ENCODE measurements at regions not wholly inside any gene's neighbourhood (a gene's known extent, or its start where the extent isn't known, plus 50 kb on each side); places are given as distances from the start of the nearest gene placed in this dataset.
A peak's percentile ranks its signal among the peaks of the same experiment; 100 is the strongest.

GRCh38 chr11:15617126-15617525 is 502.4 kb downstream of the INSC start:
- DNase-seq (ENCODE audit: low read depth in 2 of 2) = no peak

DNA sequence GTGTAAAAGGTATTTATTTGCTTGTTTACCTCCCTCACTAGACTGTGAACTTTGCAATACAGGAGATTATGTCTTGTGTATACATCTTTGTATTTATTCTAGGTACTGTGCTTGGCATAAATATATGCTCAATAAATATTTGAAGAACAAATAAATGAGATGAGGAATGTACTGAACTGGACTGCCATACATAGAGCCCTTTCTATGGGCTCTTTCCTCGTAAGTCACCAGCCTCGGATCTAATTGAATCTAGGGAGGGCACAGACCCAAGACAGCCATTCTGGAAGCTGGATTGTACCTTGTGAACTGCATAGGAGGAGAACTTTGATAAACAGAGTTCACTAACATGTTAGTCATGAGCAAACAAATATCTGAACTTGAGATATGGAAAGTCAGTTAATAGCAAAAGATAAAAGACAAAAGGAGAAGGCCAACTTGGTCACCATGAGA is 503.9 kb downstream of the INSC start:
- no peak for DNase-seq (ENCODE audit: low read depth in 2 of 2)

DNA sequence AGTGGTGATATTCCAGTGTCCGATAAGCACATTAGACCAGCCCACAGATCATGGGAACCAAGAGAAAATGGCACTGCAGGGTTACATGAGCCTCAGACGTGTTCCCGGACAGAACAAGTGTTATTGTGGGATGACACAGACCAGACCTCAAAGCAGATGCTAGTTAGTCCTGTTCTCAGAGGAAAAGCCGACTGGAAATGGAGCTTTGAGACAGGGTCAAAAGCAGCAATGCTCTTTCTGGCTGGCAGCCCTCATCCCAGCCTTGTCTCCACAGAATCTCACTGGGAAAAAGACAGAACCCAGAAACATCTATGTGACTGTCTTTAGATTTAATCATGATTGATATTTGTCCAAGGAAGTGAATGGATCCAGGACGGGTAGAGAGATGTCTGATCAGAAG is 506.8 kb downstream of the INSC start:
- no peak for DNase-seq (ENCODE audit: low read depth in 2 of 2)

DNA sequence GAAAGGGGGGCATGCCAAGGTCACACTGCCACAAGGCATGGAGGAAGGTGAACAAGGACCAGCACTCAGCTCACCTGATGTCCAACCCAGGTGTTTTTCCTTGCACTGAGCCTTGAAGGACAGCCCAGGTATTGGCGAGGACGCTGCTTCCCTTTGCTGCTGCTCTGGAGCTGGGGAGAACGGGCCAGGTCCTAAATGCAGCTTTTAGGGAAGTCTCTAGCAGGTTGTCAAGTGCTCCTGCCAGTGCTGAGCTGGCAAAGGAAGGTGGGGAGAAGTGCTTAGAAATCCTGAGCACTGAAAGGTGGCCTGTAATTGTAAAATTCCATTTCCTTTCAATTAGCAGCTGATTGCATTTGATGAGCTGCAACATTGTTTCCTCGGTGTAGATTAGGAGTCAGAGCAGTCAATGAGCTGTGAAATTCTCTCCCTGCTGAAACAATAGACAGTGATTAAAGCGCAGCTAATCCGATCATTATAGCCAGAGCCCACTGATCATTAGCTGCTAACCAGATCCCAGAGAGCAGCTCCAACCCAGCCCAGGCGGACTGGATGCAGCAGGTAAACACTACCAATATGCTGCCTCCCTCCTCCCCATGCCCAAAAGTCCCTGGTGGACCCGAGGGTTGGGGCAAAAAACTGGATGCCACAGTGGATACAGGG is 507.6 kb downstream of the INSC start:
- DNase-seq (ENCODE audit: low read depth in 2 of 2) = no peak

DNA sequence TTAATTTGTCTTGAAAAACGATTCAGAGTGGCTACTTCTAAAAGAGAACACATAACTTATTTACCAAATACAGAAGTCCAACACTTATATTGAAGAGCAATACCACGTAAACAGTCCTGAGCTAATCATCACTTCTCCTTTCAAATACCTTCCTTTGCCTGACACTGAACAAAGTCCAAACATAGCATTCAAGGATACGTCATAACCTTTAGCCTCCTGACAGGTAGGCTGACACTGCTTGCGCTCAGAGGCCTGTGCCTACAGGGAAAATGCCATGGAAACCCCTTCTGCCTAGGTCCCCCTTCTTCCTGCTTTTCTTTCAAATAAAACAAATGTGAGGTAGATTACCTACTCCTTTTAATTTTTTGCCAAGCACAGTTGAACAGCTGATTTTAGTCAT is 510.0 kb downstream of the INSC start:
- no peak for DNase-seq (ENCODE audit: low read depth in 2 of 2)

DNA sequence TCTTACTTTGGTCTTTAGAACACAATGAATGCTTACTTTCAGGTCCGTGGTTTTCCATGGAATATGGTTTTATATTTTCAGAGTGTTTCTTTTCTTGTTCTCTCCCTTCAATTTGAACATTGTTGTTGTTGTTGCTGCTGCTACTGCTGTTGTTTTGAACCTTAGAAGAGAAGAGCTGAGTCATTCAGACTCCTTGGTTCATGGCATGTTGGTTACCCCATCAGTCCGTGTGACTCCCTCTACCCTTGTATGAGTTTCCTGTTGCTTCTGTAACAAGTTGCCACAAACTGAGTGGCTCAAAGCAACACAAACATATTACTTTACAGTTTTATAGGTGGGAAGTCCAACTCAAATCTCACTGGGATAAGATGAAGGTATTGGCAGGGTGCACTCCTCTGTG is 511.0 kb downstream of the INSC start:
- no peak for DNase-seq (ENCODE audit: low read depth in 2 of 2)

- no peak for DNase-seq (ENCODE audit: low read depth in 2 of 2)
These were observed 512.8 kb downstream of the INSC start for GRCh38 chr11:15627560-15627959.

DNA sequence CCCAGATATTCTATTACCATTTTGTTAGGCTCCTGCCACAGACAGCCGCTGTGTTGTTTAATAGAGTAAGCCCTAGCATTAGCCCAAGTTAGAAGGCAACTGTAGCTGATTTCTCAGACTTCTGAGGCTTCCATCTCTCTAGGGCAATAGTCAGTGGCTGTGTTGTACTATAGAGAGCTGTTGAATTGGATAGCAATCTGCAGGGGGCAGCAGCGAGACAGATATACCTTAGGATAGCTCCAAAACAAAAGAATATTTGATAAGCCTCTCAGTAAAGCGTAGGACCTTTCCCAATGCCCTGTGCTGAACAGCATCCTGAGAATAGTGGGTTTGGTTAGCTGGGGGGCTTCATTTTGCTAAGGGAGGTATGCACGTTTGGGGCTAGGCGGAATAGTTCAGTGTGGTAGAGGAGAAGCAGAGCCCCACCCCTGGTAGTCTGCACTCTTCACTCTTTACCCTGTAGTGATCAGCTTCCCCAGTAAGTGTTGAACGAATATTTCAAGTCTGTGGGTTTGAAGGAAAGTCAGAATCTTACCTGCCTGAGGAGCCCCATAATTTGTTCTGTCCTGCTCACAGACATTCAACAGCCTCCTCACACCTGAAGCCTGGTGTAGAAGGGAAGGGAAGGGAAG is 515.1 kb downstream of the INSC start:
- no peak for DNase-seq (ENCODE audit: low read depth in 2 of 2)

DNA sequence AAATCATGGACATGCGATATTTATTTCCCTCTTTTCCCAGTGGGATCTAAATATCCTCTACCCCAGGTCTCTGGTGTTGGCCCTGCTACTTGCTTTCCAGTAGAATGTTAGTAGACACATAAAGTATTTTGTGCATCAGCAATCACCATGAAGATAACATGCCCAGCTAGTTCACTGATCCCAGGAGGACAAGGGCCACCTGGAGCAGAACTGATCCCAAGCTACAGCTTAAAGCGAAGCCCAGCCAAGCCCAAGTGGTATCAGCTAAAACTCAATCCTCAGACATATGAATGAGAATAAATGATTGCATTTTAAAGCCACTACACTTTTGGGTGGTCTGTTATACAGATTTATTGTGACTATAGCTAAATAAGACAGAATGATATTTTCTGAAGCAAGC is 516.2 kb downstream of the INSC start:
- DNase-seq (ENCODE audit: low read depth in 2 of 2) = no peak

DNA sequence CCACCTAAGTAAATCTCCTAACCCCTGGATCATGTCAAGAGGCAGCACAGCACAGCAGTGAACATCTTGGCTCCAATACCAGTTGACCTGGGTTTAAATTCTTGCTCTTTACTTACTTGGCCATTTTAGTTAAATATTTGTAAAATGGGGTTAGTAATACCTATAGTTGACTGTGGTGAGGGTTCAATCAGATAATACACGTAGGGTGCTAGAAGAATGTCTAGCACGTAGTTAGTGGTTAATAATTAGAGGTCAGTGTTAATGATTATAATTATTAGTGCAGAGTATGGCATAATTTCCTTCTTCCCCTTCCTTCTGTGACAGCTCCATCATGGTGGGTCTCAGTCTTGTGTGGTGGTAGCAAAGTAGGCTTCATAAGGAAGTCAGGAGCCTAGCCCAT is 520.8 kb downstream of the INSC start:
- no peak for DNase-seq (ENCODE audit: low read depth in 2 of 2)

GRCh38 chr11:15636521-15637089 is 521.9 kb downstream of the INSC start:
- no peak for DNase-seq (ENCODE audit: low read depth in 2 of 2)

- DNase-seq (ENCODE audit: low read depth in 2 of 2) = no peak
These were observed 523.7 kb downstream of the INSC start for GRCh38 chr11:15638386-15638787.

DNA sequence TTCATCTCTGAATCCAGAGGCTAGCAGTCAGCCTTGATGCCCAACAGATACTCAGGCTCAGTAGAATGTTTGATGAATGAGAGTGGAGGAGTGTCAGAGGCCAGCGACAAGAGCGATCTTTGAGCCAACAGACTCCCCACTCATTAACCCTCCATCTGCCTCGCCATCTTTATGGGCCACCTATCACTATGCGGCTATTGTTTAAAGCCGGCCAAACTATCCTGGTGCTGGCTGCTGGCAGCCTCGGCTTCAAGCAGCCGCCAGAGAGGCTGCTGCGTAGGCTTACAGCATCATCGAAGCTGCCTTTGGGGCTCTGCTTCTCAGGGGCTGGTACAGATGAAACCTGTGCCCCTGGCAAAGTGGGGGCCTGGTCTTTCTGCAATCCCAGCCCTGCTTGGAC is 525.6 kb downstream of the INSC start:
- no peak for DNase-seq (ENCODE audit: low read depth in 2 of 2)

- DNase-seq (ENCODE audit: low read depth in 2 of 2) = no peak
These were observed 526.7 kb downstream of the INSC start for GRCh38 chr11:15641271-15642045.

DNA sequence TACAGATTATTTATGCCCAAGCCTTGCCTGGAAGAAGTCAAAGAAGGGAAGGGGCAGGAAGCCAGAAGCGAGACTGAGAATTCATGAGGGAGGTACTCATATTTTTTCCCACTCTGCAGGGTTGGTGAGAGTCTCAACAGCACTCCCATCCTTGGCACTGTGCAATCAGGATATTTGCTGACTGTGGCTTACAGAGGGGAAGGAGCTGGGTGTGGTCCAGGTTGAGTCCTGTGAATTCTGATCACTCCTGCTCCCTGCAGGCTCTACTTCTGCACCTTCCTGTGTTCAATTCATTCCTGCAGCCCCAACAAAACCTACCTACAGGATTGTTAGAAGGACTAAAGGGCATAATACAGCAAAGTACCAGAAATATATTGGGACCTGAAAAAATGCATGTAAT is 530.5 kb downstream of the INSC start:
- no peak for DNase-seq (ENCODE audit: low read depth in 2 of 2)

DNA sequence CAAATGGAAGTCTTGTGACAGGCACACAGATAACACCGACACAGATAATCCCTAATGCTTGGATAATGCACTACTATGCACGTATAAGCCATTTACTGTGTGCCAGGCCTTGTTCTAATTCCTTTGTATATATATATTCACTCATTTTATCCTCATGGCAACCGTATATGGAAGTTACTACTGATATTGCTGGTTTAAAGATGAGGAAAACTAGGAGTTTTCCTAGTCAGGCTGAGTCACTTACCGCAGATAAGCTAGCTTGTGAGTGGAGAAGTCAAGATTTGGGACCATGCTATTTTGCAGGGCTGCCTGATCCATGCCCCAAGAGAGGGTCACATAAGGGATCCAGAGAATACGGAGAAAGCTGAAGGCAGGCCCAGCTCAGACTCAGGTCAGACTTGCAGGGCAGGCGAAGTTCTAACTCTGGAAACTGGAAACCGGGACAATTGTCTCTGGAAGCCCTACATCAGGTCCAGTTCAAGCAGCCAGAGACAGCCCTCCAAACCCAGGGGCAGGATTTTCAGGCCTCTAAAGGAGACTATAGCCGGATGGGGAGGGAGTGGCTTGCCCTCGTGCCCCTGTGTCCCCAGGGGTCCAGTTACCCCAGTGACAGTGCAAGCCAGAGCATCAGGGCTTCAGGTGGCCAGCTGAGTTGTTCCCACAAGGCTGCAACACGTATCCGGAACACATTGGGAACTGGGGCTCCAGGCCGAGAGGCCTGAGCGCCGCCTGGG is 534.8 kb downstream of the INSC start:
- no peak for DNase-seq (ENCODE audit: low read depth in 2 of 2)

GRCh38 chr11:15650105-15650938 is 535.6 kb downstream of the INSC start:
- DNase-seq (ENCODE audit: low read depth in 2 of 2) = peak; percentile 24 to 41

GRCh38 chr11:15651033-15651432 is 536.3 kb downstream of the INSC start:
- no peak for DNase-seq (ENCODE audit: low read depth in 2 of 2)

GRCh38 chr11:15651816-15652215 is 537.1 kb downstream of the INSC start:
- DNase-seq (ENCODE audit: low read depth in 2 of 2) = no peak

DNA sequence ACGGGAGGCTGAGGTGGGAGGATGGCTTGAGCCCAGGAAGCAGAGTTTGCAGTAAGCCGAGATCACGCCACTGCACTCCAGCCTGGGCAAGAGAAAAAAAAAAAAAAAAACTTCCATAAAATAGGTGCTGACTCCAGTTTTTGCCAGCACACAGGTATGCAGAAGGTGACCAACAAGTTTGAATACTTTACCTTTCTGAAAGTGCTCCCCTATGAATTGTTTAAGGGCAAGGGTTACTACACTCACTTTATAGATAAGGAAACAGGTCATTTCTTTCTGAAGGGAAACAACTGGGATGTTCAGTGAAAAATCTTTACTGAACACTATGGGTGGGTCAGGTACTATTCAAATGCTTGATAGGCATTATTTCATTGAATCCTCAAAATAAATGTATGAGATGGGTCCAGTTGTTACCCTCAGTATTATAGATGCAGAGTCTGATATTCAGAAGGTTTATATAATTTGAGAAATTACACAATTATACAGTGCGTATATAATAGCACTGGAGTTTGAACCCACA is 538.5 kb downstream of the INSC start:
- no peak for DNase-seq (ENCODE audit: low read depth in 2 of 2)

DNA sequence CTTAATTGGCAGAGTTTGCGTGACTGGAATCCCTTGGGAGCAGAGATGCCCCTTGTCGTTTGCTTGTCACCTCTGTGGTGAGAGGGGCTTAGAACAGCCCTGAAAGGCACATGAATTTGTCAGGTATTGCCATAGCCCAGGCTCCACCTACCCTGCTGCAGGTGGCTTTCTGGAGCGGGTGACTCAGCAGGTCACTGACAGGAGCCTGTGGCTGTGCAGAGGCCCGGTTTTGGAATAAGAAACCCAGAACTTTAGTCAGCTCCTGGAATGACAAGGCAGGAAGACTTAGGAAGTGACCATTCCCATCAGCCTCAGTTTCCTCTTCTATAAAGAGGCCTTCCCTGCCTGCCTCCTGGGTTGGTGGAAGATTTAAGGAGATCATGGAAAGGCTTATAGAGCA is 539.7 kb downstream of the INSC start:
- DNase-seq (ENCODE audit: low read depth in 2 of 2) = no peak

Measured in stimulated activated CD4-positive, alpha-beta T cell treated with anti-CD3 and anti-CD28 coated beads, Interleukin-1b, Interleukin-23, amount 100 ng/mL, for 1 hour (primary cell).